Head of caudate nucleus (tissue), 42 donors: ENCODE measurements at regions not wholly inside any gene's neighbourhood (a gene's known extent, or its start where the extent isn't known, plus 50 kb on each side); places are given as distances from the start of the nearest gene placed in this dataset.

Source experiments
- DNase-seq, 42 donors: peaks; one replicate each; pipeline versions ENCODE4 v3.0.0 to v3.0.0-alpha.2; 2020 to 2021; ENCODE audit warnings: mixed read lengths in 7 of 42
- intact Hi-C: fragments of 100-400 bp; cut with DNase I; formaldehyde crosslinking; loops from one replicate; pipeline ENCODE4 v1.15.0; 2022

DNA sequence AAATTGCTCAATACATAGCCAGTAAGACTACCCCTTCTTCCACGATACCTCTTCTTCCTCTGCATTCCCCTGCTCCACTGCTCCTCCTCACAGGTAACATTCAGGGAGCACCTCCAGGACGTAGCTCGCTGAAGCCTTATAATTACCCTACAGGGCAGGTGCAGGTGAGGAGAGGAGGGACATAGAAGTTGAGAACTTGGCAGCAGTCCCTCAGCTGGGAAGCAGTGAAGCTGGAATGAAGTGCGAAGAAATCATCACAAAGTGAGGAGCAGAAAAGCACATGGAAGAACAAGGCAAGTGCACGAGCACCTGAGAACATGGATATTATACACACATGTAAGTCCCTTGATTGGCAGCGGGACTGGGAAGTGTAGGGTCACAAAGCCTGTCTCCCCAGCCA is 118.2 kb downstream of the HSD17B3 start:
- no peak for DNase-seq
- intact Hi-C loops, result no loop called here

DNA sequence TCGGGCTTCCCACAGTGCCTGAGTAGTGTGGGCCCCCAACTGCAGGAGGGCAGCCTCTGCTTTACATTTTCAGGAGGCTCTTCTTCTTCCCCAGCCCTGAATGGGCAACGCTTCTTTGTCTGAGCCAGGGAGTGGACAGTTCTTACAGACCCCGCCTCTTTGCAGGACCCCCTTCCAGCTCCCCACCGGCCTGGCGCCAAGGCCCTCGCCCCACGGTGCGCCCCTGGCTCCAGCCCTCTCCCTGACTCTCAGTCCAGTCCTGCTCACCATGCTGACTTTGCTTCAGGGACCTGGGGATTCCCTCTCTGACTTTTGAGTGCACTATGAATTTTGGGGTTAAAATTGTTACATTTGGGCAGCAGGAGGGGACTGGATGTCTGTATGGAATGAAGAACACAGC is 123.8 kb downstream of the HSD17B3 start:
- DNase-seq, result no peak

DNA sequence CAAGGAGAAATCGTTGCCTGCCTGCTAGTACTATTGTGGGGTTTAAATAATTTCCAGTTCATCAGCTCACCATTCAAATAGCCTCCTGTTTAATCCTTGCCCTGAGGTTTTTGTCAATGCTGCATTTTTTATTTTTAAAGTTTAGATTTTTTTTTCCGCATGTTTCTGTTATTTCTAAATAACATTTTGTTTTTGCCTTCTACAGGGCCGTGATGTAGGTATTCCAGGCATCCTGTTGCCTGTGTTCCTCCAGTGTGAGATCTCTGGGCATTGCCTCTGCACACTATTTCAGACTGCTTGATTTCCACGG is 124.3 kb downstream of the HSD17B3 start:
- intact Hi-C loops, result no loop called here
- no peak for DNase-seq

More for the DNA sequence above, 123.8 kb downstream of the HSD17B3 start:
- intact Hi-C loops, result no loop called here

DNA sequence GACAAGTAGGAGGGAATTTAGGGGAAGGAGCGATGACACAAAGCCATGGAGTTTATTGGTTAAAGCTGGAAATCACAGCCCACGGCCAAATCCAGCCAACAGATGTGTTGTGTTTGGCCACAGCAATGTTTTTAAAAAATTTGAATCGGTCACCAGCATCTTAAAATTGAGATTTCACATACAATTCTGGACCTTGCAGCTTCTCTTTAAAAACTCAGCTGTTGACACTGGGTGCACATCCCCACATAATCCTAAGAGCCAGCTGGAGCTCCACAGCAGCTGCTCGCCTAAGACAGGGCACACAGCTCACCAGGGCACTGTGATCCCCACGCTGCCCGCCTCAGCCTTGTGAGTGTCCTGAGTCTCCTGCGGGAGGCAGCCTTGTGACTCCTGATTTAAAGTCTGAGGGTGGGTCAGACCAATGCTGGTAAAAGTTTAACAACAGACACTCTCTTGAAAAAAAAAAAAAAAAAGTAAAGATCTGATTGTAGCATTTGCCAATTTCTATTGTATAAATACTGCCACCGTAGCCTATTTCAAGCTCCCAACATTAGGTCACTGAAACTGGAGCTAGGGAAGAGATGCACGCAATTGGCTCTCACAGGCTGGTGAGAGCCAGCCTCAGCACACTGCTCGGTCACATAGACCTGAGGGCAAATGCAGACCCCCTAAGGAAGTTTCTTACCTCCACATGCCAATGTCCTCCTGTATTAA is 124.8 kb downstream of the HSD17B3 start:
- peak; percentile 31 to 85 (median 68) for DNase-seq
- intact Hi-C loops, result no loop called here

DNA sequence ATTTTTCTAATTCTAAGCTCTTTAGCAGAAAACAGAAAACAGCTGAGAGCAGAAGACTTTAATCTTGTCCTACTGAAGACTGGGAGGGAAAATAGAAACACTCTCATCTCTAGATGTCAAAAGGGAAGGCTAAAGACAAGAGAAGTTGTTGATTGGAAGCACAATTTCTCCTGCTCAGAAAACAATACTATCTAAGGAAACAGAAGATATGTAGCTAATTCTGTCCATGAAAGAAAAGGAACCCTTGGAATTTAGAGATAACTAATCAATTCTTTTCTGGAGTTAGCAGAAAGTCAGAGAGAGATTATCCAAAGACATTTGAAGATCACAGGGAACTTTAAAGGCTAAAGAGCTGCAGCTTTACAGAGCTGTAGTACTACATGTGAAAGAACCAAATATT is 126.2 kb downstream of the HSD17B3 start:
- DNase-seq, result no peak
- intact Hi-C loops, result no loop called here

DNA sequence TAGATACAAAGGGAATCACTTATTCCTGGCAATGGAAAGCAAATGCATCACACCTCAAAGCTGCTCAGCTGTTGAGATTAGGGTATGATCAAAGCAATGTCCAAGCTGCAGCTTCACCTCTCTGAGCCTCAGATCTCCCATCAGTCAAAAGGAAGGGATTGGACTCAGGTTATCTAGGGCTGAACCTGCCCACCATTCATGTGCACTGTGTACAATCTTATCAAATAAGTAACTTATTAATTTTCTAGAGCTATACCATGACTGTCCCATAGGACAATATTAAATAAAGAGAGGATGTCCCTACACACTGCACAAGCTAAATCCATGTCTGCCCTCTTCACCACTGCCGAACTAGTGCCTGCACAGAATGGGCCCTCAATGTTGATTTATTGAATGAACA is 127.0 kb downstream of the HSD17B3 start:
- intact Hi-C loops, result no loop called here
- DNase-seq, result no peak

DNA sequence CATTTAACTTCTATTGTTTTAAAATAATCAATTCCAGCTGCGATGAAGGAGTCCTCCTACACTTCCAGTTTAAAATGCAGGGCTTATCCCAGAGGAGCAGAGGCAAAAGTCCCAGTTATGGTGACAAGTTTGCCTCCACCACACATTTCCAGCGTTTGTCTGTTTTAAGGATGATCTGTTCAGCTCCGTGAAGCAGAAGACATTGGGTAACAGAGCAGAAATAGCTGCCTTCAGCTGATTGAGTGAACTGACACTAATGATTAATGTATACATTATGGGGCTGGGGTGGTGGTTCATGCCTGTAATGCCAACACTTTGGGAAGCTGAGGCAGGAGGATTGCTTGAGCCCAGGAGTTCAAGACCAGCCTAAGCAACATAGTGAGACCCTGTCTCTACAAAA is 127.6 kb downstream of the HSD17B3 start:
- no peak for DNase-seq
- intact Hi-C loops, result no loop called here

DNA sequence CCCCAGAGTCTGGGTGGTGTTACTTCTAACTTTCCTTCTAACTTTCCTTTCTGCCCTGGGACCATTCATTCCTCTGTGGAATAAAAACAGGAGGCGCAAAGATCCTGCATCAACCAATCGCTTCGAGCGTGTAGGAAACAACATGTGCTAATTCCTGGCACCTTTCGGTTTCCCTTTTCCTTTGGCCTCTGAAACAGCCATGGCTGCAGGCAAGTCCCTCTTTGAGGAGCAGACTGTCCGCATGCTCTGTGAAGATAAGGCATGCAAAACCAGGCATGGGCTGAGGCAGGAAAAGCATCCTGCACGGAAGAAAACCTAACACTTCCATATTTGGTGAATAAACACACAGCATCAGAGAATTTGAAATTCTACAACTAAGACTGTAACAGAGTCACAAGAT is 128.3 kb downstream of the HSD17B3 start:
- no peak for DNase-seq
- intact Hi-C loops, result no loop called here

DNA sequence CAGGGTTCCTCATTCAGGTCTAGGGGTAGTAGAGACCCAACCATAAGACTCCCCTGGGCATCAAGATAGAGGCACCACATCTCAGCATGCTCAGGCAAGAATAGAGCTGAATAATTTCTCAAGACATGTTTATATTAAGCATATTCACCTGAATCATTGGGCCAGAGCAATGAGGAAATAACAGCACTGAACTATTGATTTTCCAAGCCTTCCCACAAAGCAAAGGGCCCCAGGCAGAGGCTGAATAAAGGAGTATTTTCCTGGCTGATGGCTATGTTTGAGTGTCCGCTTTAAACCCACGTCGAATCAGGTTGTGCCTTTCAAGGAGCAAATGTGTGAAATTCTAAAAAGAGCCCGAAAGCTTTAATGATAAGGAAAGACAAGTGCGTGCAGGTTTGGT is 129.2 kb downstream of the HSD17B3 start:
- no peak for DNase-seq
- intact Hi-C loops, result no loop called here

DNA sequence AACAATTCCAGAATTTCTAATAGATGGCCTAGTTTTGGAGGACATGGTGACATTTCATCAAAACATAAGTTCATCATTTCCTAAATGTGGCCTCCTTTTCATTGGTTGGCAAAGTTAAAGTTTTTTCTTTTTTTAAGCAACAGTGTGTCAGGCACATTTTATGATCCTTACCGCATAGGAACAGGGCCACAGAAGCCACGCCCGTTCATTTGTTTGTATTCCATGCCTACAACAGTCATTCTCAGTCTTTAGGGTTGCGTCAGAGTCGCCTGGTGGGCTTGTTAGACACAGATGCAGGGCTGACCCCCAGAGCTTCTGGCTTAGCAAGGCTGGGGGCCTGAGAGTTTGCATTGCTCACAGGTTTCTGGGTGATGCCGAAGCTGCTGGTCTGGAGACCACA is 130.2 kb downstream of the HSD17B3 start:
- no peak for DNase-seq
- intact Hi-C loops, result no loop called here

DNA sequence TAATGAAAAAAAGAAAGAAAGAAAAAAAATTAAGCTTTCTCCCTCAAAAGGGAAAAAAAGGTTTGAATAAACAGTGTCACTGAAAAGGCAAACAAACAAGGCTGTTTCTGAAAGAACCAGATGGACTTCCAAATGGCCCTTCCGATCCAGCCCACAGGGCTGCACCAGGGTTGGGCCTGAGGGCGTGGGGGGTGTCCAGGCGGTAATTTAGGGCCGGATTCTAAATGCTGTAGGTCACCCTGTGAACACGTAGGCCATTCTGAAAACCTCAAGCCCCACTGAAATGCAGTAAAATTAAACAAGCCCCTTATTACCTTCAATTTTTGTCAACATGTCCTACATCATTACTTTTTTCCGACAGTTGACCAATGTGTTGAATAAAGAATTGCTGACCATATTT is 132.1 kb downstream of the HSD17B3 start:
- DNase-seq, result no peak
- intact Hi-C loops, result no loop called here

DNA sequence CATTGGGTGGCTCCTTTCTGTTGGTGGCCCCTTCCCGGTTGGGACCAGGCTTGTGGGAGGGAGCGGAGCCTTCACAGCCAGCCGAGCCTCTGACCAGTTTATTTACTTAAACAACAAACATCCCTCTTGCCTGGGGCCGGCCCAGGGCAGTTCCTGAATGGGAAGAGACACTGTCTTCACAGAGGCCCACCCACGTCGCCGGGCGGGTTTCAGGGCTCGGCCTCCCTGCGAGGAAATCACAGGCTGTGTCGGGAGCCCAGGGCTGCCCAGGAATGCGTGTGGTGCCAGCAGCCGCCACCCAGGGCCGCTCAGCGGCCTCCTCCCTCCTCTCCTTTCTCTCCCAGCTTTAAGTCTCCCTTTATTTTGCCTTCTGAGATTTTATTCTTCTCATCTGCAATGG is 132.5 kb downstream of the HSD17B3 start:
- intact Hi-C loops, result no loop called here
- DNase-seq, result peak in 14 of 42 donors; percentile 5 to 54 (median 22)

DNA sequence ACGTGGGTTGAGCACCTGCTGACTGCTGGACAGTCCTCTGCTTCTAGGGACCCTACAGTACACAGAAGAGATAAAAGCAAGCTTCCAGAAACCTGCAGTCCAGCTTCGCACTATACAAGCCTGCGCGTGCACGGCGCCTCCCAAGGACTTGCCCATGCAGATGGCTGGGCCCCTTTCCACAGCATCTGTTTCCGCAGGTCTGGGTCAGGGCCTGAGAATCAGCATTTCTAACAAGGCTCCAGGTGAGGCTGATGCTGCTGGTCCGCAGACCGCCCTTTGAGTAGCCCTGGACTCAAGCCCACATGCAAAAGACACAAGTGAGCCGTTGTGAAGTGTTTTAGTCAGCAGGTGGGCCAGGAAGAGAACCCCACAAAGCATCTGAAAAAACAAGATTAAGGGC is 133.1 kb downstream of the HSD17B3 start:
- DNase-seq, result no peak
- intact Hi-C loops, result no loop called here

DNA sequence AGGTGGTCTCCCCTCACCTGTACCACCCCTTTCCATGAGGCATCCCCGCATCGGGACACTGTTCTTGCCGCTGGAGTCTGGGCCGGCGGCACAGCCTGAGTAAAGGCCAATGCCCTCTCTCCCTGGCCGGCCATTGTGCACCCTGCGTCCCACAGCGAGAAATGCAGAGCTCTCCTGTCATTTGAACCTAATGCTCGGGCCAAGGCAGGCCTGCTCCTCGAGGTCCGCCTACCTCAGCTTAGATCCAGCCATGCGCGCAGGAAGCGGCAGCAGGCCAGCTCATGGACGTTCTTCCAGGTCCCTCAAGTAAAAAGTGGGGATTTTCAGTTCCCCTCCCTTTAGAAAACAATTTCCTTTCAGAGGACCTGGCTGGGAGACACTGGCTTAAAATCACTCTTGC is 135.0 kb downstream of the HSD17B3 start:
- no peak for DNase-seq
- intact Hi-C loops, result no loop called here

DNA sequence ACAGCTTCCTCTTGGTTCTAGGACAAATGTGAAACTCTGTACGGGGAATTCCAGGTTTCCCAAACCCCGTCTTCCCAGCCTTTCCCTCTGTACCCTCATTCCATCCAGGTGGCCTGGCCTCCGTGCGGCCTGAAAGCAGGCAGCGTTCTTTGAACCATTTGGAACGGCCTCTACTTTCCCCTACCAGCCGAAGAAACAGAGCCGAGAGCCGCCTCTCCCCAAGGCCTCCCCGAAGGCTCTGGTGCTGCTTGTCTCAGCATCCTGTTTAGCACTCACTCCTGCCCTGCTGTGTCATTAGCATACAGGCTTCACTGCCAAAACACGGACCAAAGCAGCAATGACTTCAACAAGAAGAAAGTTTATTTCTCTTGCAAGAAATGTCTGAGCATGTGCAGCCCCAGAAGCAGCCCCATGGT is 137.7 kb downstream of the HSD17B3 start:
- peak in 1 of 42 donors; percentile 7 for DNase-seq
- intact Hi-C loops, result no loop called here

DNA sequence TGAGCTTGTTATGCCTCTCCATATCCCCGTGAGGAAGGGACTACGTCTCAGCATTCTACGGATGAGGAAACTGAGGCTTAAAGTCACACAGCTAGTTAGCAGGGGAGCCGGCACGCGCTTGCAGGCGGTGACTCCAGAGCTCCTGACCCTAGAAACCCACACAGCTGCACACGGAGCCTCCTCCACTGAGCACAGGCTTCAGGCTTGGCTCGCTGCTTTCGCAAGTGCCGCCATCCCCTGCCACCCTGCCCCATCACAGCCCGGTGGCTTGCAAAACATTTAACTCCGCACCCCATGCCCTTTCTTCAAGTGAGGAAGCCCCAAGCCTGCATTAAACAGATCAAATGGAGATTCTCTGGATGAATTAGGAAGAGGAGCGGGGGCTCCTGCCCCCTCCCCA is 138.3 kb downstream of the HSD17B3 start:
- intact Hi-C loops, result no loop called here

DNA sequence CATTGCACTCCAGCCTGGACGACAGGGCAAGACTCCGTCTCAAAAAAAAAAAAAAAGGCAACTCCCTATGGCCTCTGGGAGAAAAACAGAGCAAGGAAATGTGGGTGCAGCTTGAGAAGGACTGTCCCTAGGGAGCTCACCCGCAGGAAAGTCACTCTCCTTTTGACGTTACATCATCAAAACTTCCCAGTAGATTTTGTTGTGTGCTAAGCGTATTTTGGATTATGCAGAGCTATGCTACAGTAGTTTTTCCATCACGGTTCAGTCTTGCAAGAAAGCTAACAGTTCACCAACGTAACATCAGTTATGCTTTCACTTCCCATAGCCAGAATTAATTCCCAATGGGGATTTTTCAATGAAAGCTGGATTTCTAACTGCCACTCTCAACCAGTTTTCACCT is 138.8 kb downstream of the HSD17B3 start:
- peak in 1 of 42 donors; percentile 0 for DNase-seq
- intact Hi-C loops, result no loop called here

More for the DNA sequence above, 138.3 kb downstream of the HSD17B3 start:
- DNase-seq, result peak in 1 of 42 donors; percentile 23

DNA sequence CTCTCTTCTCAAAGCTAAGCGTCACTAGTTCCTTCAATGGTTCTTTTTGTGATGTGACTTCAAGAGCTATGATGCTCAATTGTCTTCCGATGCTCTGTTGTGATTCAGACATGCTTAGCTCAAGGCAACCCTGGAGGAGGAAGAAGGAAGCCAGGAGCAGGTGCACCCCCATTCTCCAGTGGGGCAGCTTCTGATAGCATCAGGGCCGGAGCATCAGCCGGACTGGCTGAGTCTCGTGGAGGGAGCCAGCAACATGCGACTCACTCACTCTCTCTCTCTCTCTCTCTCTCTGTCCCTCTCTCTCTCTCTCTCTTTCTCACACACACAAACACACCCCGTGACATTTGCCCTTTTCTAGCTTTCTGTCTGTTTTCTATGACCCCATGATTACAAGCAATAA is 140.2 kb downstream of the HSD17B3 start:
- DNase-seq, result peak in 2 of 42 donors; percentile 12 to 63
- intact Hi-C loops, result no loop called here

DNA sequence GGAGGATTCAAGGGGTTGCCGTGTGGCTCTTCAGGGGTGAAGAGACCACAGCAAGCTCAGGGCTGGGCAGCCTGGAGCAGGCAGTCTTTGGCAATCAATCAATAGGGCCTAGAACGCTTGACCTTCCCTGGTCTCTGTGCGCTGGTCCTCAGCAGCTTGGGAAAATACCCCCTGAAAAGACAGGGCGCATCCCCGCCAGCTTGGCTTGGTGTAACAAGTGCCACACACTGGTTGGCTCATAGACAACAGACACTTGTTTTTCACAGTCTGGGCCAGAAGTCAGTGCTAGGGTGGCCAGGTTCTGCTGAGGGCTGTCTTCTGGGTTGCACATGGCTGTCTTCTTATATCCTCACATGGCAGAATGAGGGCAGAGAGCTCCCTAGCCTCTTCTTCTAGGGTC is 141.1 kb downstream of the HSD17B3 start:
- intact Hi-C loops, result no loop called here
- no peak for DNase-seq

DNA sequence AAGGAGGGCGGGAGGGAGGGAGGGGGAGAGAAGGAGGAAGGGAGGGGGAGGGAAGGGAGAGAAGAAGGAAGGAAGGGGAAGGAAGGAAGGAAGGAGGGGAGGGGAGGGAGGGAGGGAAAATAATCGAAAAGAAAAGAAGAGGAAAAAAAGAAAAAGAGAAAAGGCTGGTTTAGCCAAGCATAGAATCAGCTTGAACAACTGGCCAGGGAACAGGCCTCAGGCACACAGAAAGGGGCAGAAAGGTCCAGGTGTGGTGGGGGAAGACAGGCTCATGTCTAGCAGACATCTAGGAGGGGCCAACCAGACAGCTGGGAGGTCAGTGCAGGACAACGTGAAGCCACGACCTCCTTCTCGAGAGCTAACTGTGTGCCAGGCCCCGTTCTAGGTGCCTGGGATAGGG is 141.8 kb downstream of the HSD17B3 start:
- DNase-seq, result no peak
- intact Hi-C loops, result no loop called here

DNA sequence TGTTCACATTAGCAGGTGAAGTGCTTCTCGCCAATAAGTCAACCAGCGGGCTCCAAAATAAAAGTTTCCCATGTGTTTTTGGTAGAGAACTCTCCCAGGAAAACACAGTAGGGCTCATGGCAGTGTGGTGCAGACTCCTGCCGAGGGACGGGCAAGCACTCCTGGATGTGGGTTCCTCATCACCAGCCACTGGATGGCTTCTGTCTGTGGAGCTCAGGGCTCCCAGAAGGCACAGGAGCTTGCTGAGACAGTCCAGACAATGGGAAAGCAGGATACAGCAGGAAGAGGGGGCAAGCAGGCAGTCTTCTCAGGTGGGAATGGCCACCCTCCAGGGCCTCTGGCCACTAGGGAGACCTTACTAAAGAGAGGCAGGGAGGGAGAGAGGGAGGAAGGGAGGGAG is 142.4 kb downstream of the HSD17B3 start:
- intact Hi-C loops, result no loop called here
- no peak for DNase-seq
